GM19395 (cell line): ENCODE measurements at regions not wholly inside any gene's neighbourhood (a gene's known extent, or its start where the extent isn't known, plus 50 kb on each side); places are given as distances from the start of the nearest gene placed in this dataset.

Experiments
- ATAC-seq: cut with Tn5 transposase; IDR thresholded peaks from one replicate; pipeline ENCODE4 v1.9.1; 2021; ENCODE audit warnings: mild to moderate bottlenecking, moderate library complexity; ENCODE audit not compliant: unreplicated experiment

- ATAC-seq, result no peak
These were observed 457.3 kb downstream of the ETV1 start for GRCh38 chr7:13532028-13532753.

GRCh38 chr7:13538669-13539068 lies 450.8 kb downstream of the ETV1 start:
- no peak for ATAC-seq

GRCh38 chr7:13540429-13540828 lies 449.0 kb downstream of the ETV1 start:
- no peak for ATAC-seq

- ATAC-seq, result no peak
These were observed 448.1 kb downstream of the ETV1 start for GRCh38 chr7:13541326-13541725.

- ATAC-seq, result no peak
These were observed 447.0 kb downstream of the ETV1 start for GRCh38 chr7:13542451-13542850.

- no peak for ATAC-seq
These were observed 438.0 kb downstream of the ETV1 start for GRCh38 chr7:13551503-13551902.

GRCh38 chr7:13560441-13560840 lies 429.0 kb downstream of the ETV1 start:
- ATAC-seq, result no peak

GRCh38 chr7:13563257-13563656 lies 426.2 kb downstream of the ETV1 start:
- ATAC-seq, result no peak

GRCh38 chr7:13563680-13564079 lies 425.8 kb downstream of the ETV1 start:
- ATAC-seq, result no peak

GRCh38 chr7:13577566-13578145 lies 411.8 kb downstream of the ETV1 start:
- ATAC-seq, result no peak

- no peak for ATAC-seq
These were observed 411.2 kb downstream of the ETV1 start for GRCh38 chr7:13578294-13578693.

GRCh38 chr7:13581097-13581496 lies 408.4 kb downstream of the ETV1 start:
- ATAC-seq, result no peak

GRCh38 chr7:13593854-13594253 lies 395.6 kb downstream of the ETV1 start:
- no peak for ATAC-seq

- ATAC-seq, result no peak
These were observed 387.4 kb downstream of the ETV1 start for GRCh38 chr7:13602036-13602435.

- no peak for ATAC-seq
These were observed 386.4 kb downstream of the ETV1 start for GRCh38 chr7:13603016-13603415.

GRCh38 chr7:13603661-13604060 lies 385.8 kb downstream of the ETV1 start:
- ATAC-seq, result no peak

GRCh38 chr7:13604178-13604577 lies 385.3 kb downstream of the ETV1 start:
- no peak for ATAC-seq

- ATAC-seq, result no peak
These were observed 379.1 kb downstream of the ETV1 start for GRCh38 chr7:13610372-13610771.

GRCh38 chr7:13615679-13616078 lies 373.8 kb downstream of the ETV1 start:
- no peak for ATAC-seq

- no peak for ATAC-seq
These were observed 362.0 kb downstream of the ETV1 start for GRCh38 chr7:13627455-13627854.

GRCh38 chr7:13628239-13629001 lies 361.0 kb downstream of the ETV1 start:
- no peak for ATAC-seq
